Fibroblast of lung (primary cell): ENCODE measurements at regions not wholly inside any gene's neighbourhood (a gene's known extent, or its start where the extent isn't known, plus 50 kb on each side); places are given as distances from the start of the nearest gene placed in this dataset.

Experiments used
- DNase-seq, 2 donors: peaks; one replicate each; pipeline versions ENCODE4 v3.0.0 to v3.0.0-alpha.2; 2010; ENCODE audit warnings: low read depth in 2 of 2
- H2AFZ ChIP-seq: 2 replicates; pipeline ENCODE4 v1.5.1; 2012; ENCODE audit warnings: low read length, control low read depth, inconsistent platforms
- H3K27ac ChIP-seq: 2 replicates; pipeline ENCODE4 v1.5.1; 2011; ENCODE audit warnings: low read length, control low read depth; ENCODE audit not compliant: insufficient read depth
- H3K27me3 ChIP-seq: 2 replicates; pipeline ENCODE4 v1.5.1; 2011; ENCODE audit warnings: mild to moderate bottlenecking, low read length; ENCODE audit not compliant: control insufficient read depth, insufficient read depth
- H3K36me3 ChIP-seq: 2 replicates; pipeline ENCODE4 v1.5.1; 2011; ENCODE audit warnings: low read length; ENCODE audit not compliant: control insufficient read depth, insufficient read depth
- H3K4me1 ChIP-seq: 2 replicates; pipeline ENCODE4 v1.5.1; 2011; ENCODE audit warnings: low read length; ENCODE audit not compliant: control insufficient read depth, insufficient read depth; ENCODE audit errors: extremely low read depth
- H3K4me2 ChIP-seq: 2 replicates; pipeline ENCODE4 v1.5.1; 2011; ENCODE audit warnings: low read length, control low read depth; ENCODE audit not compliant: insufficient read depth; ENCODE audit errors: extremely low read depth
- H3K4me3 ChIP-seq, 4 experiments: fragments of 200-600 bp in 1 of 4; sonication (generic) in 1 of 4; replicated peaks in 1 of 4; 2 replicates each; pipeline ENCODE4 v1.5.1; 2011 to 2016; ENCODE audit warnings: low read length in 4 of 4, low read depth in 3 of 4, mild to moderate bottlenecking in 3 of 4, control low read depth in 2 of 4, inconsistent platforms in 1 of 4, mixed read lengths in 1 of 4; ENCODE audit not compliant: insufficient read depth in 1 of 4; ENCODE audit errors: control extremely low read depth in 1 of 4
- H3K79me2 ChIP-seq: 2 replicates; pipeline ENCODE4 v1.5.1; 2012; ENCODE audit warnings: mild to moderate bottlenecking, low read length, inconsistent platforms; ENCODE audit not compliant: control insufficient read depth, insufficient read depth
- H3K9ac ChIP-seq: 2 replicates; pipeline ENCODE4 v1.5.1; 2011; ENCODE audit warnings: mild to moderate bottlenecking, low read length, control low read depth; ENCODE audit not compliant: insufficient read depth
- H3K9me3 ChIP-seq: 2 replicates; pipeline ENCODE4 v1.5.1; 2012; ENCODE audit warnings: low read depth, low read length; ENCODE audit not compliant: control insufficient read depth, insufficient read depth
- H4K20me1 ChIP-seq: 2 replicates; pipeline ENCODE4 v1.5.1; 2011; ENCODE audit warnings: low read length; ENCODE audit not compliant: control insufficient read depth, insufficient read depth; ENCODE audit errors: extremely low read depth
- EZH2 ChIP-seq: IDR thresholded peaks from 2 replicates; pipeline ENCODE4 v1.5.1; 2012; ENCODE audit warnings: low read length, control low read depth, mild to moderate bottlenecking; ENCODE audit errors: missing control alignments
- TF ChIP-seq, protein P1 (sequence below), 2 donors: IDR thresholded peaks in 1 of 2; conservative IDR thresholded peaks in 1 of 2; 1 replicate in 1 of 2; 2 replicates in 1 of 2; pipeline ENCODE4 v1.5.1; 2011 to 2012; ENCODE audit warnings: low read length in 2 of 2, control low read depth in 1 of 2, inconsistent platforms in 1 of 2, low read depth in 1 of 2, mild to moderate bottlenecking in 1 of 2

DNA sequence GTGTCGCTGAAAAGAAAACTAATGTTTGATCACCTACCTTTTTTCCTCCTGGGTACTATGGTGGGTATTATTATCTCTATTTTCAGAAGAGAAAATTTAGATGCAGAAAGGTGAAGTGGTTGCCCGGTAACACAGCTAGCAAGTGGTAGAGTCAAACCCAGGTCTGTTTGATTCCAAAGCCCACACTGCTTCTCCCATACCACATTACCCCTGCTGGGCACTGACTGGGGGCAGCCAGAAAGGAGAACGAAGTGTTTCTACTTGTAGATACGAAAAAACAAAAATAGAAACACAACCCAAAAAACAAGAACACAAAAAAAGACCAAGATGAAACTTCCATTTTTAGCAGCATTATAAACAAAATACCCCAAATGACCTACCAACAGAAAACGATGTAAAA, 142.2 kb downstream of the SLC41A2 start:
- H3K27me3 ChIP-seq: no peaks in the 10 kb centered on the region
- no peak overlapping the region for H3K4me3 ChIP-seq
- H3K9me3 ChIP-seq: no peaks in the 10 kb centered on the region

DNA sequence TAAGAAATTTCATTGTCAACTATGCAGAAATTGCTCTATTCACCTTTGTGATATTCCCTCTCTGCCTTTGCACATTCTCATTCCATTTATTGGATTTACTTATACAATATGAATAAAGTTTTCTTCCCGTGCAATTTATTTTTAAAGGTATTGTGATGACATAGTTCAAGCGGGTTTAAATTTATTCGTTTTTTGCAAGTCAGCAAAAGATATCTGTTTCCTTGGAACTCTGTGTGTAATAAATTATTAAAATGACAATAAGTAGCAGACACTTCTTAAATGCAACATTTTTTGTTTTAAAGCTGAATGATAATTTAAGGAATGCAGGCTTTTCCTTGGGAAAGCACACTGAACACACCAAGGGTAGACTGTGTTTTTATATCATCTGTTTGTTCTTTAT, 143.1 kb downstream of the SLC41A2 start:
- Histone ChIP-seq H4K20me1 (no peaks in the 10 kb centered on the region), H3K9ac (no peak overlapping the region), H3K4me2 (no peak overlapping the region), H3K9me3 (no peaks in the 10 kb centered on the region), H3K79me2 (no peaks in the 10 kb centered on the region), H3K27me3 (no peaks in the 10 kb centered on the region), H2AFZ (no peak overlapping the region), H3K4me1 (no peaks in the 10 kb centered on the region), H3K27ac (no peak overlapping the region), H3K4me3 (no peak overlapping the region), H3K36me3 (no peaks in the 10 kb centered on the region)
- no peak for DNase-seq
- TF ChIP-seq, protein P1, sequence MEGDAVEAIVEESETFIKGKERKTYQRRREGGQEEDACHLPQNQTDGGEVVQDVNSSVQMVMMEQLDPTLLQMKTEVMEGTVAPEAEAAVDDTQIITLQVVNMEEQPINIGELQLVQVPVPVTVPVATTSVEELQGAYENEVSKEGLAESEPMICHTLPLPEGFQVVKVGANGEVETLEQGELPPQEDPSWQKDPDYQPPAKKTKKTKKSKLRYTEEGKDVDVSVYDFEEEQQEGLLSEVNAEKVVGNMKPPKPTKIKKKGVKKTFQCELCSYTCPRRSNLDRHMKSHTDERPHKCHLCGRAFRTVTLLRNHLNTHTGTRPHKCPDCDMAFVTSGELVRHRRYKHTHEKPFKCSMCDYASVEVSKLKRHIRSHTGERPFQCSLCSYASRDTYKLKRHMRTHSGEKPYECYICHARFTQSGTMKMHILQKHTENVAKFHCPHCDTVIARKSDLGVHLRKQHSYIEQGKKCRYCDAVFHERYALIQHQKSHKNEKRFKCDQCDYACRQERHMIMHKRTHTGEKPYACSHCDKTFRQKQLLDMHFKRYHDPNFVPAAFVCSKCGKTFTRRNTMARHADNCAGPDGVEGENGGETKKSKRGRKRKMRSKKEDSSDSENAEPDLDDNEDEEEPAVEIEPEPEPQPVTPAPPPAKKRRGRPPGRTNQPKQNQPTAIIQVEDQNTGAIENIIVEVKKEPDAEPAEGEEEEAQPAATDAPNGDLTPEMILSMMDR (conservative IDR thresholded peaks at IDR 0.05 in 1 of 2, IDR thresholded peaks at IDR 0.05 in 1 of 2; ENCODE audit: low read depth in 1 of 2, low read length in 2 of 2): no peak
- TF ChIP-seq EZH2: no peak

More for the DNA sequence above, 142.2 kb downstream of the SLC41A2 start:
- no peak for DNase-seq
- no peaks in the 10 kb centered on the region for H3K36me3 ChIP-seq
- no peak overlapping the region for H3K9ac ChIP-seq
- no peaks in the 10 kb centered on the region for H3K4me1 ChIP-seq
- H2AFZ ChIP-seq: no peak overlapping the region
- no peak overlapping the region for H3K27ac ChIP-seq
- no peaks in the 10 kb centered on the region for H4K20me1 ChIP-seq
- H3K79me2 ChIP-seq: no peaks in the 10 kb centered on the region
- no peak overlapping the region for H3K4me2 ChIP-seq
- TF ChIP-seq, protein P1 (conservative IDR thresholded peaks at IDR 0.05 in 1 of 2, IDR thresholded peaks at IDR 0.05 in 1 of 2; ENCODE audit: low read depth in 1 of 2, low read length in 2 of 2): no peak
- no peak for TF ChIP-seq EZH2
